Fibroblast of skin of scalp (primary cell): ENCODE measurements at regions not wholly inside any gene's neighbourhood (a gene's known extent, or its start where the extent isn't known, plus 50 kb on each side); places are given as distances from the start of the nearest gene placed in this dataset.
"Not testable (repeated sequence)": the region's sequence is repeated elsewhere in the genome, so short reads cannot be mapped to it uniquely, and the experiment has no call there.

Experiments used
- DNase-seq: peaks from one replicate; pipeline ENCODE4 v3.0.0-alpha.2; 2013

DNA sequence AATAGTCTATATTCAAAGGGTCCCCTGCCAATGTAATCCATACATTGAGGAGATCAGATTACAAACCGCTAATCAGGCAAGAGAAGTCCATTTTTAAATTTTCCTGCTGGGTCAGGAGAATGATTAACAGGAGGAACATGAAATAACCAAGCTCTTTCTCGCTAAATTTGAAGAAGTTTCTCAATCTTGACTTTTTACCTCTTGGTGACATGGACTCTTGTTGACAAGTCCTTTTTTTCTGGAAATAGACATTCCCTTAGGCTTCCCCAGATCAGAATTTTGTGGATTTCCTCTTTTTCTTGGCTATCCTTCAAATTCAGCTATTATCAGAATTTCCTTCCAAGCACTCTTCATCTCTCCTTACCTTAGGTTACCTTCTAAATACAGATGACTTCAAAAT is 153.0 kb upstream of the LRATD1 start:
- no peak for DNase-seq

DNA sequence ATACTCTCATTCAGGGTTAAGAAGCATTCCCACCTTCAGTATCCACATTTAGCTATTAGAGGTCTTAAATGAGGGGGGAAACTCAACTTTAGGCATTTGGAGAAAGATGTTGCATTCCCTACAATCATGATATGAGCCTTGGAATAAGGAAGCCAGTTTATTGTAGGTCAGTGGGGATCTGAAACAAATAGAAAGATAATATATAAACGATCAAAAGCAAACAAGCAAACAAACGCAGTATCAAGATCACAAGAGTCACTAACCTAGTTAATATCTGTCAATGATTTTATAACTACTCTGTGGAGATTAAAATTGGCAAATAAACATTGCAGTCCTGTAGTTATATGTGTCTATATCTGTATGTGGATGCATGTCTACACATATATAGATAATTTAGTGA is 152.4 kb upstream of the LRATD1 start:
- no peak for DNase-seq

DNA sequence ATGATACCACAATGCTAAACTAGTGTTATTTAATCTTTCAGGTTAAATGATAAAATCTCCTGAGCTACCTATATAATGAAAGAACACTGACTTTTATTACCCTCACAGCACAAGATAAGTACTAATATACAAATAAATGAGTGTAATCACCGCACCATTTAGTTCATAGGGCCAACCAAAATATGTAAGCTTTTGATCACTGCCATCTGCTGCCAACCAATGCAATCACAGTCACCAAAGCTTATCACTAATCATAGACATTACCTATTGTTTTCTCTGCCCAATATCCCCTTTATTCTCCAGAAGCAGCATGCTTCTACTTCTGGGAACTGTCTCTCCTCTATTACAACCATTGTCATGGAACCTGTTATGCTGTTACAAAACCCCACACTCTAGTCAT is 151.6 kb upstream of the LRATD1 start:
- no peak for DNase-seq

DNA sequence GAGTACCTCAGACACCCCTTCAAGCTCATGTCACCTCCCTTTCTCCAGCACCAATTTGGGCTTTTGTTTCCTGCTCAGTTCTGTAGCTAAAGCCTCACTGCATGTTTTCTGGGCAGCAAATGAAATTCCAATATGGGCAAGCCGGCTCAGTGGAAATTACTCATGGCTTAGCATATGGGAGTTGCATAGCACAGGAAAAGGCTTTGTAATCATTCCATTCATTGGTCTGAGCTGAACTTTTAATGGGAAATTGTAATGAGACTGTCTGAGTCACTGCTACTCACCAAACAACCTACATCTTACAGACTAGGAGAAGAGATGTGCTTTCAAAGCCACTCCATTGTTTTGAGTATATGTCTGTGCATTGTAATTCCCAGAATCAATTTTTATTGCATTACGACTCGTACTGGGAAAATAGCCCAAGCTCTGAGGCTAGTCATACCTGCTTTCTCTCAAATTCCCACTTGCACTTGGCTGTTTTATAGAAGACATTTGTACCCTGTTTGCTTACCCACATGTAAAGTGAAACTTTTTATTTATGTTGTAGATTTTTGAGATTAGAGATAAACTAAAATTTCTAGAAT is 139.5 kb upstream of the LRATD1 start:
- peak; percentile 81 for DNase-seq

DNA sequence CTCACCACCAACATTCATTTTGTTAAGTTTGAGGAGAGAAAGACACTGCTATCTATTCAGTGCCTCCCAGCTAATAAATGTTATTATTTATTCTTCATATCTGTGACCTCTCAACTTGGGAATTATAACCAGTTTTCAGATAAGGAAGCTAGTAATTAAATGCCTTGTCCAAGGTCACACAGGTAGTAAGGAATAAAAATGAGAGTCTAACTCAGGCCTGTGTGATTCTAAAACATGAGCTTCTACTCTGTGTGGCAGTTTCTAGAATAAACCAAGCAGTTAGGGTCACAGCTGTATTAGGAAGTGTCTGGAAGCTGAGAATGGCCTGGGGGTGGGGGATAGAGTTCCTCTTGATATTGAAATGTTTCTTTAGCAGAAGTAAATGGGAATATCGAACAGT is 137.8 kb upstream of the LRATD1 start:
- DNase-seq, result no peak

DNA sequence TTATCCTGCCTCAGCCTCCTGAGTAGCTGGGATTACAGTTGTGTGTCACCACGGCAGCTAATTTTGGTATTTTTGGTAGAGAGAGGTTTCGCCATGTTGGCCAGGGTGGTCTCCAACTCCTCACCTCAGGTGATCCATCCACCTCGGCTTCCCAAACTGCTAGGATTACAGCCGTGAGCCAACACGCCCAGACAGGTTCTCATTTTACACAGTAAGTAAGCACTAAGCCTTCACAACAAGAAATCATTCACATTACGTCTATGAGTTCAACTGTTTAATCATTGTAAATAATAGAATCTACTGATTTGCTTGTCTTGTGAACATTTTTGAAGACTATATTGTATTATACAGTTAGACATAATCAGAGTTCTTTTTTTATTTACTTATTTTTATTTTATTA is 131.5 kb upstream of the LRATD1 start:
- no peak for DNase-seq

DNA sequence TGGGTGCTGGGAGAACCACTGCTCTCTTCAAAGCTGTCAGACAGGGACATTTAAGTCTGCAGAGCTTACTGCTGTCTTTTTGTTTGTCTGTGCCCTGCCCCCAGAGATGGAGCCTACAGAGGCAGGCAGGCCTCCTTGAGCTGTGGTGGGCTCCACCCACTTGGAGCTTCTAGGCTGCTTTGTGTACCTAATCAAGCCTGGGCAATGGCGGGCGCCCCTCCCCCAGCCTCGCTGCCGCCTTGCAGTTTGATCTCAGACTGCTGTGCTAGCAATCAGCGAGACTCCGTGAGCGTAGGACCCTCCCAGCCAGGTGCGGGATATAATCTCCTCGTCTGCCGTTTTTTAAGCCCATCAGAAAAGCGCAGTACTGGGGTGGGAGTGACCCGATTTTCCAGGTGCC is 125.6 kb upstream of the LRATD1 start:
- DNase-seq, result not testable (repeated sequence)

DNA sequence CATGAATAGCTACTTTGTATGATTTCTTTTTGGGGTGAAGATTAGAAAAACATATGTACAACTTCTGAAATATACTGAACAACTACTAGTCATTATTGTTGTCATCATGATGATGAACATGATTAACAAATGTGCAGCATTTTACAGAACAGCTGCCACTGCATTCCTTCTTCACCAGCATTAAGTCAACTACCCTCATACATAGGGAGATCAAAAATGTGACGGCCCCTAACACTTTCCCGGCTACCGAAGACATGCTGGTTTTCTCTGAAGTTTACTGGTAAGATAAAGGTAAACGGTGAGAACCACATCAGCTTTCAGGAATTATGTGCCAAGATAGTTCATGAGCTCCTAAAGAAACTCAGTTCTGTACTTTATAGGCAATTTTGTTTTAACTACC is 121.0 kb upstream of the LRATD1 start:
- no peak for DNase-seq

DNA sequence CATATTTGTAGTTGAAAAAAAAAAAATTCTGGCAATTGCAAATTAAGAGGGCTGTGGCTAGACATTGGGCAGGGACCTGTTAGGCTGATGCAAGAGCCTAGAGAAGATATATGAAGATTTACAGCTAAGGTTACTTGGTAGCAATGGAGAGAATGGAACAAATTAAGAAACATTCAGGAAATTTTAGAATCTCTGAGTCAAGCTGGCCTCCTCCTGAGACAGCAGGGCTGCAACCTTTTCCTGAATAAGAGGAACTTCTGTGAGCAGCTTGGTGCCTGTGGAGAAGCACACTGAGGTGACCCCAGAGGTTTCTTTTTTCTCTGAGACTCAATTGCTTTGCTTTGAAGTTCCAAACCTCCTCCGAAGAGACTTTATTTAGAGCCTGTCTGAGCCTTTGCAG is 118.6 kb upstream of the LRATD1 start:
- peak; percentile 42 for DNase-seq

DNA sequence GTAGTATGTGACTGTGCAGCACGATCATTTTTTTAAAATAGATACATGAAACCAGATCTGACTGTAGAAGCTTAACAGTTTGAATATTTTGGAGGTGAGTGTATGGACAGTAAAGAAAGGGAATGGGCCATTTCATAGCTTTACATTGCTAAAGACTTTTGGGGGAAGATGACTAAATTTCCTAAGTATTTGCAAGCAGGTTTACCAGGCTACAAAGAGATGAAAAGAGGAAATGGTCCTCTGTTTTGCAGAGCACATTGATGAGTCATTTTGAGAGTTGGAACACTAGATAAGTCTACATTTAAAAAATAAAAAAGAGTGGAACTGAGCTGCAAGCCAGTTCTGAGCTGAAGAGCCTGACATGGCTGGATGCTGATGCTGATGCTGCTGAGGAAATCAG is 115.7 kb upstream of the LRATD1 start:
- peak; percentile 93 for DNase-seq

DNA sequence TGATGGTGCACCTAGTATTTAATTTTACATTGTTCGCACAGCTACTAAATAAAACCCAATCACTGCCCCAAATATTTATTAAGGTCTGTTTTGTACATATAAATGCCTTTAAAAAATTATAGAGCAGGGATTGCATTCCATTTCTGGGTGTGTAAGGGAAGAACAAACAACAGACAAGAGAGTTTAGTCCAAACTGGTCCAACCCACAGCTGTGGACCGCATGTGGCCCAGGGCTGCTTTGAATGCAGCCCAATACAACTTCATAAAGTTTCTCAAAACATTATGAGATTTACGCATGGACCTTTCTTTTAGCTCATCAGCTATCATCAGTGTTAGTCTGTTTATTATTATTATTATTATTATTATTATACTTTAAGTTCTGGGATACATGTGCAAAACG is 114.8 kb upstream of the LRATD1 start:
- no peak for DNase-seq

DNA sequence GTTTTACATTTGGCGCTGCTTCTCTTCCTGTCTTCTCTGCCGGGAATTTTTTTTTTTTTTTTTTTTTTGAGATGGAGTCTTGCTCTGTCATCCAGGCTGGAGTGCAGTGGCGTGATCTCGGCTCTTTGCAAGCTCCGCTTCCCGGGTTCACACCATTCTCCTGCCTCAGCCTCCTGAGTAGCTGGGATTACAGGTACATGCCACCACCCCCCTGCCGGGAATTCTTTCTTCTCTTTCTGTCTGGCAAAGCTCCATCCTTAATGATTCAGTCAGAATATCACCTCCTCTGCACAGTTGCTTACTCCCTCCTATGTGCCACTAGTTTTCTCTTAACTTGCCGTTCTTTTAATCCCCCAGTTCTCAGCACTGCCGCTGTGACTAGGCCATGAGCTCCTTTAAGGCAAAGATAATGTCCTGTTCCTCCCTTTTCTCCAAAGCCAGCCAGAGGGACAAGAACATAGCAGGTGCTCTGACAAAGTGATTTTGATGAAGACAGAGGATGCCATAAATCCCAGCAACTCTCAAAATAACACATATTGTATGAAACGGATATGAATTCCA is 112.1 kb upstream of the LRATD1 start:
- DNase-seq, result no peak

DNA sequence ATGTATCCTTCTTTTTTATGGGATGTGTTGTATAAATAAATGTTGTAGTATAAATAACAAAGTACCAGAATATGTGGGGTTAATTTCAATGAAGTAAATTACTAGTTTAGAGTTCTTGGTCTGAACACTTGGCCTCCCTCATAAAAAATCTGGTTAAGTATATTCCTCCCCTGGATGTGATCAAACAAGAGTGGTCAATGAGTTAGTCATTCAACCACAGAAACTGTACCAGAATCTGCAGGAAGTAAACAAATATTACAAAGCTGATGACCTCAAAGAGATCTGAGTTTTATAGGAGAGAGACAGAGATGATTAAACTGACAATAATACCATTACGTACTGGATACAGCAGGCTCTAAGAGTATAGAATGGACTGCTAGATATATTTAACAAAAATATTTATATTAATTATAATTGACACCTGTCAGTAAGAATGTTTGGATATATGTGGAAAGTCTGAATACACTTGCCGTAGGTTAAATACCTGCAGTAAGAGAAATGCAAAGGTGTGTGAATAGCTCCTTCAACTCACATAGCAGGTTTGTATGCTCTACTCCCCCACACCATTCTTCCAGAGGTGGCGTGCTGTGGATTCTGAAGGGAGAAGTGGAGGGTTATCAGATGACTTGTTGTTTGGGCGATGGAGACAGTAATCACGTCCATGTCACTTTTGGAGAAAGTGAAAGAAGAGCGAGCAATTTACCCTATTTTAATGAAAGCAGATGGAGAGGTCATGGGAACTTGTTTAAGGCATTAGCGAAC is 108.3 kb upstream of the LRATD1 start:
- DNase-seq, result peak; percentile 54

DNA sequence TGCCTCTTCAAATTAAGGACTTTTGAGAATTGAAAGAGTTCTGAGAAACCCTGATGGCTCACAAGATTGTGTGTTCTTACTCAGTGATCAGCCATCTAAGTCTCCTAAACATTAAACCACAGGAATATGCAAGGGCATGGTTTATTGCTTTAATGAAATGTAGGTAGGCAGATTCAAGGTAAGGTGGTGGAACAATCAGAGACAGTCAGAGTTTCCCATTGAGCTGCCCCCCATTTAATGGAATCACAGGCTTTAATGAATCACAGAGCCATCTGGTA is 107.8 kb upstream of the LRATD1 start:
- no peak for DNase-seq

DNA sequence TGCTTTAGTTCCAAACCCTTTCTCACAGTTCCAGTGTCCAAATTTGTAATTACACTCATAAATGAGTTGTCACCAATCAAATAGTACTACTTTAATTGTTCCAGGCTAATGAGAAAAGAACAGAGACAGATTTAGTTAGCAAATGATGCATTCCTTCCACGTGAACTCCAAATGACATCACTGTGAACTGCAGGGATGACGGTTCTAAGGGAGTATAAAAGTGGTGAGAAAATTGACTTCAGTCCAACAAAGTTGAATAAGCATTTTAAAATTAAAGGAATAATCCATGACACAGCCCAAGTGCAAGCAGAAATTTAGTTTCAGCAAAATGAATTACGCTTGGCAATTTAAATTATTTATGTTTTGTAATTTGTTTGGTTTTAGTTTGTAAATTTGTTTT is 102.0 kb upstream of the LRATD1 start:
- peak; percentile 30 for DNase-seq

DNA sequence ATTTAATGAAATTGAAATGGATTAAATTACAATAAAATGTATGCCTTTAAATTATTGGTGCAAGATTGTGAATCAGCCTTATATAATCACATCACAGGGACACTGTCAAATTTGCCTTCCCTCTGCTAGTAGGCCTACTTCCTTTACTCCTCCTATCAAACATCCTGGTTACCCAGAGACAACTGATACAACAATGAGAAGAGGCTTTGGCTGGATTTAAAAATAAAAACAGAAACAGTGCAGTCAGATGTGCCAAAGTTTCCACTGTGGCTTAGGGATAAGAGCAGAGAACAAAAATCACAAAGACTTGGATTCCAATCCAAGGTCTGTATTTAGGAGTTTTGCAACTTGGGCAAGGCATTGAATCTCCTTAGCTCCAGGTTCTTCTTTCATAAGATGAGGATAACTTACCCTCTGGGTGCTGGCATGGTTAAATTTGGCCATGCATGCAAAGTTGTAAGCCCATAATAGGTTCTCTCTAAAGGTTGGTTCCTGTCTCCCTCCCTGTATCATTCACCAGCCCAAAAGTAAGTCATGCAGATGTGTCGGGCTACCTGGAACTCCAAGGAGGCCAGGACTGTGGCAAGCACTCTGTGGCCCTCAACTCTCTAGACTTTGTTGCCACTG is 99.3 kb upstream of the LRATD1 start:
- DNase-seq, result no peak

DNA sequence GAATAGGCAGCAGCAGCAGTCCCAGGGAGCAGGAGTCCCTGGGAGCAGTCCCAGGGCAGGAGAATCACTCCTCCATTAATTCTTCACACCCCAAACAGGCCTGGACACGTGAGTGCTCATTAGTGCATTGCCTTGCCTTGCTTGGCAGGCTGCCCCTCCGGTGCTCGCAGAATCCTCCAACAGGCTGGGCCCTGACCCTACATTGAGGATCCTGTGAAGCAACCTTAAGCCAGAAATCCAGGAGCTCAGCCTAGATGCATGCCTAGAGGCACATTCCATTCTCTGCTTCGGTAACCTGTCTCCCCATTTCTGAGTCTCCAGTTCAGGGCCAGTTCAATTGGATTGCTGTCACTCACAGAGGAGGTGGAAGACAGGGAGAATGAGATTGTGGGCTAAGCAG is 97.4 kb upstream of the LRATD1 start:
- DNase-seq, result no peak

DNA sequence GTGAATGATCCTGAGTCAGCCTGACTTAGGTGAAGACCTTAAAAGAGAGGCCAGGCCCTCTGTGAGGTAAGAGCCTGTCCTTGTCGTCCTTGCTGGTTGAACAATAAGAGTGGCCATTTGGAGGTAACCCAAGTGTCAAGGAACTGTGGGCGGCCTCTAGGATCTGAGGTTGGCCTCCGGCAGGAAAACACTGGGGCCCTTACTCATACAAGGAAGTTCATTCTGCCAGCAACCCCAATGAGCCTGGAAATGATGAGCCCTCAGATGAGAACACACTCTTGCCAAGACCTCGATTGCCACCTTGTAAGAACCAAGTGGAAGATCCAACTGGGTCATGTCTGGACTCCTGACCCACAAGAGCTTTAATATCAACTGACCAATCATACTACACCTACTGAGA is 95.5 kb upstream of the LRATD1 start:
- DNase-seq, result no peak

DNA sequence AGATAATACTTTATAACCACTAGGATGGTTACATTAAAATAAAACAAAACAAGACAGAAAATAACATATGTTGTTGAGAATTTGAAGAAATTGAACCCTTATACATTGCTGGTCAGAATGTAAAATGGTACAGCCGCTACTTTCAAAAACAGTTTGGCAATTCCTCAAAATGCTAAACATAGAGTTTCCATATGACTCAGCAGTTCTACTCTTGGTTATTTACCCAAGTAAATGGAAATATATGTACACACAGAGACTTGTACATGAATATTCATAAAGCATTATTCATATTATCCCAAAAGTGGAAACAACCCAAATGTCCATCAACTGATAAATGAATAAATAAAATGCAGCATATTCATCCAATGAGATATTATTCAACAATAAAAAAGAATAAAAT is 92.5 kb upstream of the LRATD1 start:
- no peak for DNase-seq

DNA sequence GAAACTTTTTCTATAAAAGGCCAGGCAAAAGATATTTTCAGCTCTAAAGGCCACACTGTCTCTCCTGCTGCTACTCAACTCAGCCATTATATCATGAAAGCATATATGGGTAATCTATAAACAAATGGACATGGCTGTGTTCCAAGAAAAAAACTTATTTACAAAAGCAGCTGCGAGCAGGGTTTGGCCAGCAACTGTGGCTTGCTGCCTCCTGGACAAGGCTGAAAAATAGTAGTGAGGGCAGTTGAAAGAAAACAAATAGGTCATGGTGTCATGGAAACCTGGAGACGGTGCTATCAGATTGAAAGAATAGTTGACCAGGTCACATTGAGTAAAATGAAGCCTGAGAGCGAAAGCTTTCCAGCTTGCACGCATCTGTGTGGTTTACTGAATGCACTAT is 89.2 kb upstream of the LRATD1 start:
- no peak for DNase-seq

DNA sequence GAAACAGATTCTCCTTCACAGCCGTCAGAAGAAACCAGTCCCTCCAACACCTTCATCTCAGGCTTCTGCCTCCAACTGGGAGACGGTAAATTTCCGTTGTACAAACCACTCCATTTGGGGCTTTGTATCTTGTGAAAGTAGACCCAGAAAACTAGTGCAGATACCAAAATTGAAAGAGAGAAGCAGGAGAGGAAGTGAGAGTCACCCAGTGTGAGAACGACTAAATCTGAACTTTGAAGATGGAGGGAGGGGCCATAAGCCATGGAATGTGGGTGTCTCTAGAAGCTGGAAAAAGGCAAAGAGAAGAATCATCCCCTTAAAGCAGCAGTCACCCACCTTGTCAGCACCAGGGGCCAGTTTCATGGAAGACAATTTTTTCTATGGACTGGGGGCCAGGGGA is 88.3 kb upstream of the LRATD1 start:
- DNase-seq, result no peak

DNA sequence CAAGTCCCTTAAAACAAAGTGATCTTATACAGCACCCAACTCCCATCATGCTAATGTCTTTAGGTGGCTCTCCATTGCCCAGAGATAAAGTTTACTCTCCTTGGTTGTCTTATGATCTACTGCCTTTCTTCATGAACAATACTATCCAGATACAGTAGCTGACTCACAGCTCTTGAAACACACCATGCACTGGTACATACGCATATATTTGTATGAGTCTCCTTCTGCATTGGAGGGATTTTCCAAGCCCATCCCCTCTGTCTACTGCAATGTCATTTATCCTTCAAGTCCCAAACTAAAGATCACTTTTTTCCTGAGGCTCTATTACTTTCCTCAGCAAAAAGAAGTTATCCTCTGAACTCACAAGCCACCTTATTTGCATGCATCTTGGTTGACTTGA is 84.7 kb upstream of the LRATD1 start:
- DNase-seq, result no peak

DNA sequence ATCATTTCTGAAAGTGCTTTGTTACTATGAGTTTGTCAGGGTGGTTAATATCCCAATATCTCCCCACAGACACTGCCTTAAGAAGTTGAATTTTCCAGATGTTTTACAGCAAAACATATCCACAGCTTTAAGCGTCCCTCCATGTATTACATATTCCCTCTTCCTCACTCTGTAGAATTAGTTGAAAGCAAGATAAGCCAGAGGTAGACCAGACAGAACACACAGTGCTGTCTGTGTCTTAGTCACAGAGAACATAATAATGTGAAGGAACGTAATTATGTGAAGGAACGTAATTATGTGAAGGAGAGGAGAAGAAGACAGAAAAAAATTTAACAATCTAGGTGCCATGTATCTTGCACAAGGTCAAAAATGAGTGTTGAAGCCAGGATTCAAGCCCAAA is 81.9 kb upstream of the LRATD1 start:
- no peak for DNase-seq

DNA sequence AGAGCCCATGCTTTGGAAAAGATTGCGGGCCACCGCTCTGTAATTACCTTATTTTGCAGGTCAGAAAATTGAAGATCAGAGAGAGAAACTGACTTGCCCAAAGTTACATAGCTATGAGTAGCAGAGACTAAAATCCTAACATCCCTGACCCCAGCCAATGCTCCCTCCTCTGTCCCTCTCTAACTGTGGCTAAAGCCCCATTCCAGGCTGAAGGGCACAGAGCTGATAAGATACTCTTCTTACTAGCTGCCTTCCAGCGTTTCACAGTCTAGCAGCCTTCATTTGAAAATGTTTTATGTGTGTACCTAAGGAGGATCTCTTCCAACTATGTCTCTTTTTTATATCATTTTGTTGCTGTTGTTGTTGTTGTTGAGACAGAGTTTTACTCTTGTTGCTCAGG is 81.4 kb upstream of the LRATD1 start:
- no peak for DNase-seq
